ENCODE measurements at regions not wholly inside any gene's neighbourhood (a gene's known extent, or its start where the extent isn't known, plus 50 kb on each side); places are given as distances from the start of the nearest gene placed in this dataset.

DNA sequence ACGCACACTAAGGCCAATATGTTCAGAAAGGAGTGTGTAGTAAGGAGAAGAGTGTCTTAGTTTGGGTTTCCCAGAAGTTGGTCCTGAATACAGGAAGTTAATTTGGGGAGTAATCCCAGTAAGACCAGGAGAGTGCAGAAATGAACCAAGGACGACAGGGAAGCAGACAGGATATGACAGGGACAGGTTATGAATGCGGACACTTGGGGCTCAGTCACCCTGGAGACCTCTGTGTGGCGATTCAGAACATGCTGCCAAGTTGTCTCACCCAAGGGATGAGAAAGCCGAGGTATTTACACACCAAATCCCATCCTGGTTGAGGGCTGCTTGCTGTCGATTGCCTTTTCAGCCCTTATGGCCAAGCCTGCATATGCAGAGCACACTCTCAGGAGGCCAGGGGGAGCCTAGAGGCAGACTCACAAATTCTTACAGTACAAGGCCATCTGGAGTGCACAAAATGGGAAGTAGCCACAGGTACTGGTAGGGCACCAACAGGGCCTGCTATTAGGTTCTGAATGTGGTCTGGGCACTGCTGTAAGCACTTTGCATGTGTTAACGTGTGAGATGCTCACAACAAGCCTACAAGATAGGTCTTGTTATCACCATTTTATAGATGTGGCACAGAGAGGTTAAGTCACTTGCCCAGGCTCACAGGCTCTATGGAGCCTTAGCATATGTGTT lies 233.1 kb upstream of the ANKRD55 start:
- DNase-seq (no peak), ATAC-seq (ENCODE audit: low FRiP score) (no peak)
- intact Hi-C loops (cut with DNase I): no loop called here
- Histone ChIP-seq H3K9me3 (ENCODE audit: control insufficient read depth, low read length) (no peaks in the 10 kb centered on the region), H3K4me1 (ENCODE audit: control insufficient read depth in 1 of 2, insufficient read depth in 2 of 2, low read length in 2 of 2) (no peaks in the 10 kb centered on the region), H3K4me3 (ENCODE audit: low read length in 2 of 2) (no peak overlapping the region), H3K27ac (ENCODE audit: low read depth in 1 of 2, low read length in 2 of 2) (no peak overlapping the region), H3K27me3 (ENCODE audit: control insufficient read depth in 1 of 2, insufficient read depth in 2 of 2, low read length in 1 of 2) (no peaks in the 10 kb centered on the region), H3K36me3 (ENCODE audit: control insufficient read depth in 1 of 2, insufficient read depth in 2 of 2, low read length in 1 of 2) (no peaks in the 10 kb centered on the region)
- 95 to 97% methylated on average over 7 of the region's 7 CpGs for WGBS, 2 donors

DNA sequence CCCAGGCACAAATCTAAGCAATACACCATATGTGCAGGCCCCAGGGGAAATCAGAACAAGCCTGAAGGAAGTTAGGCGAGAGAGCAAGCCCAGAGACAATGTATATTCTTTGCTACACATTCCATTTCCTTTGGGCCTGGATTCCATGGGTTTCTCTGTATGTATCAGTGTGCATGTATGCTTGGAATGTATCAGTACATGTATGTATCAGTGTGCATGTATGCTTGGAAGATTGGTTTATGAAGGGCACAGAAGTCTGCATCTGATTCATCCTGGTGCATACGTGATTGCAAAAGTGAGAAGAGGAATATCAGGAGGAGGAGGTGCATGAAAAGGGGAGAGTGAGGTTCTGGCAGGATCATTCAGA lies 232.6 kb upstream of the ANKRD55 start:
- intact Hi-C loops (cut with DNase I): no loop called here
- H3K27ac ChIP-seq (ENCODE audit: low read depth in 1 of 2, low read length in 2 of 2): no peak overlapping the region
- no peak for DNase-seq
- ATAC-seq (ENCODE audit: low FRiP score): no peak
- H3K9me3 ChIP-seq (ENCODE audit: control insufficient read depth, low read length): no peaks in the 10 kb centered on the region
- WGBS, 2 donors: 92 to 96% methylated on average over 2 of the region's 2 CpGs
- peaks cover 0 to 2% of the 10 kb centered on the region in 2 donors for H3K4me1 ChIP-seq (ENCODE audit: control insufficient read depth in 1 of 2, insufficient read depth in 2 of 2, low read length in 2 of 2)
- no peaks in the 10 kb centered on the region for H3K27me3 ChIP-seq (ENCODE audit: control insufficient read depth in 1 of 2, insufficient read depth in 2 of 2, low read length in 1 of 2)
- H3K36me3 ChIP-seq (ENCODE audit: control insufficient read depth in 1 of 2, insufficient read depth in 2 of 2, low read length in 1 of 2): no peaks in the 10 kb centered on the region
- no peak overlapping the region for H3K4me3 ChIP-seq (ENCODE audit: low read length in 2 of 2)

DNA sequence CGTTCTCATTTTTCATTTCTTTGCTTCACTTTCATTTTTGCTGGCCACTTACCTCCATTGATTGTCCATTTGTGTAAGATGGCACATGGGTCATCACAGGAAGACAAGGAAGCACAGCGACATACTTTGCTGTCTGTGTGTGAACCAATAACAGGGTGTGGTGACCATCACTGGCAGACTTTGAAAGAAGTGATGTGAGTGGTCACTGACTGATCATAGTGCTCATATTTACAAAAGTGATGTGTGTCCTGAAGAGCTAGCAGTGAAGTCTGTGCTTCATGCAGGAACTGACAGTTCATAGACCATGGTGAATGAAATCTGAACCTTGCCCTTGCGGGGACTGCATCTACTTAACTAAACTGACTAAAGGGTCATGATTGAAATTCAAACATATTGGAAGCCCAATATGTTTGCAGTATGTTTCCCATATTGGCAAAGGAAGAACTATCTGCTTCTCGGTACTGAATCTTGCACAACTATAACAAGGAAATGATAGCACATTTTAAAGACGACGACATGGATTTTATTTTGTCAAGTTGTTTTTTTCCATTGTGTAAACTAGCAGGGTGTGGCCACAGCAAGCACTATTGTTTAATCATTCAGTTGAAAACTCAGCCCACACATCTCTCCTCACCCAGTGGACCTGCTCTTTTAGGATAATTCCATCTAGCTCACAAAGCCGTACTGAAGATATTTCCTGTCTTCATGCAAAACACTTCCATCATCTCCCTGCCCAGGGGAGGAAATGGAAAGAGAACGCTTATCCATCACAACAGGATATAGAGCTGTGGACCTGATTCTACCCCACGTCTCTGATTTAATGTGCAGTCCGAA lies 232.0 kb upstream of the ANKRD55 start:
- Histone ChIP-seq H3K36me3 (ENCODE audit: control insufficient read depth in 1 of 2, insufficient read depth in 2 of 2, low read length in 1 of 2) (no peaks in the 10 kb centered on the region), H3K4me1 (ENCODE audit: control insufficient read depth in 1 of 2, insufficient read depth in 2 of 2, low read length in 2 of 2) (peaks cover 2 to 8% of the 10 kb centered on the region in 2 donors), H3K4me3 (ENCODE audit: low read length in 2 of 2) (no peak overlapping the region), H3K27me3 (ENCODE audit: control insufficient read depth in 1 of 2, insufficient read depth in 2 of 2, low read length in 1 of 2) (no peaks in the 10 kb centered on the region), H3K27ac (ENCODE audit: low read depth in 1 of 2, low read length in 2 of 2) (no peak overlapping the region), H3K9me3 (ENCODE audit: control insufficient read depth, low read length) (no peaks in the 10 kb centered on the region)
- ATAC-seq (ENCODE audit: low FRiP score) (no peak), DNase-seq (no peak)
- intact Hi-C loops (cut with DNase I): no loop called here
- 77 to 82% methylated on average over 10 of the region's 10 CpGs for WGBS, 2 donors

DNA sequence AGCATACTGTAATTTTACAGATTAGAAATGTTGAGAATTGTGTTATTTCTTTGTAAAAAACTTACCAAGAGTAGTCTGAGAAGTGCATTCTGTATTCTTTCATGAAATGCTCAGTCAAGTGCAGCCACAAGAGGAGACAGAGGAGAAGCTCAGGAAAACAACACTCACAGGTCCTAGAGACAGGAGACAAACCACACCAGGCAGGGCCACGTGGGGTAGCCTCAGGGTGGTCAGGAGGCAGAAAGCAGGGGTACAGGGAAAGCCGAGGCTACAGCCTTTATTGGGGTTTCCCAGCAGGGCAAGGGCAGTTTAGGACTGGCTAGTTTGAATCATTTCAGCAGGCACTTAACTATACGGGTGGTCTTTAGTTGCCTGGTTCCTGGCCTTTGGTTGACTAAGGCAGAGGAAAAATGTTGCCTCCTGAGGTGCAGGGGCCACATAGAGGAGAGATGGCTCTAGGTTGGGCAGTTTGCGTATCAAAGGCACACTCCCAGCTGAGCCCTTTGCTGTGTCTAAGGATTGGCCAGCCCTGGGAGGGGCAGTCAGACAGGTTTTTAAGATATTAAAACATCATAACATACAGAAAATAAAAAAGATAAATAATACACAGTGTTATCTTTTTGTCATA lies 230.9 kb upstream of the ANKRD55 start:
- 85 to 92% methylated on average over 4 of the region's 4 CpGs for WGBS, 2 donors

DNA sequence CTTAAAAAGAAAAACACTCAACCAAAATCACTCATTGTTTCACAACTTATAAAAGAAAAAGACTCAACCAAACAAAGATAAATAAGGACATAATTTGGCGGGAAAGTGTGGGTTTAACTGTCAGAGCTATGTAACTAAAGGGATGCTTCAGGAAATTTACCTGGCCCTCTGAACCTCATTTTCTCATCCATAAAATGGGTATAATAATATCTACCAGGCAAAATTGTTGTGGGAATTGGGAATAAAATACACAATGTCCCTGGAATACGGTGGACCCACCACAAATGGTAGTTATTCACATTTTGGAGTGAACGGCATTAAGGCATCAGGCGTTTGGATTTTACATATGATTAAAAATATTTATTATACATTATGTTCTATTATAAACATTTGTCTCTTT lies 228.5 kb upstream of the ANKRD55 start:
- Histone ChIP-seq H3K9me3 (ENCODE audit: control insufficient read depth, low read length) (no peaks in the 10 kb centered on the region), H3K27me3 (ENCODE audit: control insufficient read depth in 1 of 2, insufficient read depth in 2 of 2, low read length in 1 of 2) (no peaks in the 10 kb centered on the region), H3K4me1 (ENCODE audit: control insufficient read depth in 1 of 2, insufficient read depth in 2 of 2, low read length in 2 of 2) (peaks cover 5 to 11% of the 10 kb centered on the region in 2 donors), H3K4me3 (ENCODE audit: low read length in 2 of 2) (no peak overlapping the region), H3K36me3 (ENCODE audit: control insufficient read depth in 1 of 2, insufficient read depth in 2 of 2, low read length in 1 of 2) (no peaks in the 10 kb centered on the region), H3K27ac (ENCODE audit: low read depth in 1 of 2, low read length in 2 of 2) (no peak overlapping the region)
- intact Hi-C loops (cut with DNase I): no loop called here
- WGBS, 2 donors: 72 to 98% methylated on average over 4 of the region's 4 CpGs
- no peak for DNase-seq
- ATAC-seq (ENCODE audit: low FRiP score): no peak

More for the DNA sequence above, 230.9 kb upstream of the ANKRD55 start:
- no peak for DNase-seq
- H3K27ac ChIP-seq (ENCODE audit: low read depth in 1 of 2, low read length in 2 of 2): no peak overlapping the region
- H3K36me3 ChIP-seq (ENCODE audit: control insufficient read depth in 1 of 2, insufficient read depth in 2 of 2, low read length in 1 of 2): no peaks in the 10 kb centered on the region
- no peak overlapping the region for H3K4me3 ChIP-seq (ENCODE audit: low read length in 2 of 2)
- intact Hi-C loops (cut with DNase I): no loop called here
- no peak for ATAC-seq (ENCODE audit: low FRiP score)
- H3K9me3 ChIP-seq (ENCODE audit: control insufficient read depth, low read length): no peaks in the 10 kb centered on the region
- H3K27me3 ChIP-seq (ENCODE audit: control insufficient read depth in 1 of 2, insufficient read depth in 2 of 2, low read length in 1 of 2): no peaks in the 10 kb centered on the region
- H3K4me1 ChIP-seq (ENCODE audit: control insufficient read depth in 1 of 2, insufficient read depth in 2 of 2, low read length in 2 of 2): peaks cover 2 to 8% of the 10 kb centered on the region in 2 donors

DNA sequence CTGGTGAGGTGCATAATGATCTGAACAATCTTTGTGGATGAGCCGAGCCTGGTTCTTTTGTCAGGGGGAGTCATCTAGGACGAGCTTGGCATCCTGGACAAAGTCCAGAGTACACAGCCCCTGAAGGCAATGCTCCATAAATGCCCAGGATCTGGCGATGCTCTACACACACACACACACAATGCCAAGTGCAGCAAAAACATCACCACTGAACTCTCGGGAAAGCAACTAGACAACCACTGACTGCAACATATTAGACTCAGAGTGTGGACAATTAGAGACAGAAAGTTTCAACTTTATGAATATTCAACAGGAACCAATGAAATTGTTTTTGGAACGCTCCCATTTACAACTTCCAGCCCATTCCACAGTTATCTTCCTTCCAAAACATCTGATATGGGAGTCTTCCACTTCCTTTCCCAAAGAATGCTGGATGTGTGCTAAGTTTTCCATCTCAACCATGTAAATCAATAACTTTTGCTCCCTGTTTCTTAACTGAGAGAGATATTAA lies 227.6 kb upstream of the ANKRD55 start:
- Histone ChIP-seq H3K4me1 (ENCODE audit: control insufficient read depth in 1 of 2, insufficient read depth in 2 of 2, low read length in 2 of 2) (peaks cover 5 to 11% of the 10 kb centered on the region in 2 donors), H3K9me3 (ENCODE audit: control insufficient read depth, low read length) (no peaks in the 10 kb centered on the region), H3K36me3 (ENCODE audit: control insufficient read depth in 1 of 2, insufficient read depth in 2 of 2, low read length in 1 of 2) (no peaks in the 10 kb centered on the region), H3K27me3 (ENCODE audit: control insufficient read depth in 1 of 2, insufficient read depth in 2 of 2, low read length in 1 of 2) (no peaks in the 10 kb centered on the region), H3K4me3 (ENCODE audit: low read length in 2 of 2) (no peak overlapping the region), H3K27ac (ENCODE audit: low read depth in 1 of 2, low read length in 2 of 2) (peak overlapping the region; percentile 52 to 79)
- WGBS, 2 donors: 5% methylated on average over 5 of the region's 5 CpGs
- intact Hi-C loops (cut with DNase I): no loop called here
- DNase-seq (no peak), ATAC-seq (ENCODE audit: low FRiP score) (peak; percentile 16)

DNA sequence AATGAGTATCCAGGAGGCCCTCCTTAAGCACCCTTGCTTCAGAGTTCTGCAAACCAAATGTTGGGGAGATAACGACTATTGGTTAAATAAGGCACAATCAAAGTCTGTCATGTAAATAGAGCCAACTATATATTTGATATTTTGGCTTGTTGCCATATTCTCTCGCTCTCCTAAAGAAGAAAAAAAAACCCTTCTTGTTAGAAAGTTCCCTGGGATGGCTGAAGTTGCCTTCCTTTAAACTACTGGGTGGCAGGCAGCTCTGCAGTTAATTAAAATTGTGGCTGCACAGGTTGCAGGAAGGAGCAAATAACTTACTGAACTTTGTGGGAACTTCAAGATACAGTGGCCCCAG lies 227.0 kb upstream of the ANKRD55 start:
- Histone ChIP-seq H3K4me3 (ENCODE audit: low read length in 2 of 2) (no peak overlapping the region), H3K4me1 (ENCODE audit: control insufficient read depth in 1 of 2, insufficient read depth in 2 of 2, low read length in 2 of 2) (peaks cover 5 to 11% of the 10 kb centered on the region in 2 donors), H3K27me3 (ENCODE audit: control insufficient read depth in 1 of 2, insufficient read depth in 2 of 2, low read length in 1 of 2) (no peaks in the 10 kb centered on the region), H3K27ac (ENCODE audit: low read depth in 1 of 2, low read length in 2 of 2) (peak overlapping the region; percentile 52 to 79), H3K9me3 (ENCODE audit: control insufficient read depth, low read length) (no peaks in the 10 kb centered on the region), H3K36me3 (ENCODE audit: control insufficient read depth in 1 of 2, insufficient read depth in 2 of 2, low read length in 1 of 2) (no peaks in the 10 kb centered on the region)
- no peak for ATAC-seq (ENCODE audit: low FRiP score)
- intact Hi-C loops (cut with DNase I): no loop called here
- WGBS, 2 donors: 3 to 6% methylated on average over 2 of the region's 2 CpGs
- DNase-seq: no peak

DNA sequence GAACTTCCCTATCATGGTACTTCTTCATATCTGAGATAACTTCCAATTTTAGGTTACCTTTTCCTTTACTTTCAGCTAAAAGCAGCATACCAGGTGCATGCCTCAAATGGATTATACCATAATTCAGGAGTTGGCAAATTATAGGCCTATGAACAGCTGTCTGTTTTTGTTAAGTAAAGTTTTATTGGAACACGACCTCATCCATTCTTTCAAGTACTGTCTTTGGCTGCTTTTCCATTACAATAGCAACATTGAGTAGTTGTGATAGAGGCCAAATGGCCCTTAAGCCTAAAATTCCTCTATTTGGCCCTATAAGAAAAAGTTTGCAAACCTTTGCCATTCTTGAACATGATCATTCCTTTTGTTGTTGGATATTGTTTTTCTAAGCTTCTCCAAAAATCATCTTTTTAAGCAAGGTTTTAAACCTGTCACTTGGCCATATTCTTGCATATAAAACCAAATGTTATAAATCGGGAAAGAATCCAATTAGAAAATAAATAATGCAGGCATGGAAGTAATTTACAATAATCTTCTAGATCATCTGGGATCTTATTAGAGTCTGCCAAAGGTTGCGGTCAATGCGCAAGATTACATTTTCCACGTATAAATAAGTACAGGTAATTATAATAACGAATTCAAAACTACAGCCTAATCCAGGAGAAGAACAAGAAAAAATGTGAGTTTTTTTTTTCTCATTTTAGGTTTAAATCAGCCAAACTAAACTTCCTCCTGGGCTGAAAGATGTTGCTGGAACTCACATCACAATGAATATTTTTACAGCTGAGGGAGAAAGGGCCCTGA lies 226.5 kb upstream of the ANKRD55 start:
- H3K36me3 ChIP-seq (ENCODE audit: control insufficient read depth in 1 of 2, insufficient read depth in 2 of 2, low read length in 1 of 2): no peaks in the 10 kb centered on the region
- peak overlapping the region in 1 of 2 donors; percentile 44 for H3K27ac ChIP-seq (ENCODE audit: low read depth in 1 of 2, low read length in 2 of 2)
- no peaks in the 10 kb centered on the region for H3K27me3 ChIP-seq (ENCODE audit: control insufficient read depth in 1 of 2, insufficient read depth in 2 of 2, low read length in 1 of 2)
- WGBS, 2 donors: 14 to 20% methylated on average over 6 of the region's 6 CpGs
- no peaks in the 10 kb centered on the region for H3K9me3 ChIP-seq (ENCODE audit: control insufficient read depth, low read length)
- H3K4me3 ChIP-seq (ENCODE audit: low read length in 2 of 2): no peak overlapping the region
- DNase-seq (no peak), ATAC-seq (ENCODE audit: low FRiP score) (no peak)
- peaks cover 5 to 11% of the 10 kb centered on the region in 2 donors for H3K4me1 ChIP-seq (ENCODE audit: control insufficient read depth in 1 of 2, insufficient read depth in 2 of 2, low read length in 2 of 2)
- intact Hi-C loops (cut with DNase I): no loop called here
